AG10803 (cell line): ENCODE measurements at regions not wholly inside any gene's neighbourhood (a gene's known extent, or its start where the extent isn't known, plus 50 kb on each side); places are given as distances from the start of the nearest gene placed in this dataset.
A peak's percentile ranks its signal among the peaks of the same experiment; 100 is the strongest.

Experiments used
- DNase-seq: peaks from one replicate; pipeline ENCODE4 v3.0.0; 2010; ENCODE audit warnings: low read depth
- H3K4me3 ChIP-seq: 2 replicates; pipeline ENCODE4 v1.5.1; 2011; ENCODE audit warnings: mild to moderate bottlenecking, low read length, control low read depth
- TF ChIP-seq, protein P1 (sequence below): conservative IDR thresholded peaks from 2 replicates; pipeline ENCODE4 v1.5.1; 2011; ENCODE audit warnings: mild to moderate bottlenecking, low read length, control low read depth, inconsistent platforms

DNA sequence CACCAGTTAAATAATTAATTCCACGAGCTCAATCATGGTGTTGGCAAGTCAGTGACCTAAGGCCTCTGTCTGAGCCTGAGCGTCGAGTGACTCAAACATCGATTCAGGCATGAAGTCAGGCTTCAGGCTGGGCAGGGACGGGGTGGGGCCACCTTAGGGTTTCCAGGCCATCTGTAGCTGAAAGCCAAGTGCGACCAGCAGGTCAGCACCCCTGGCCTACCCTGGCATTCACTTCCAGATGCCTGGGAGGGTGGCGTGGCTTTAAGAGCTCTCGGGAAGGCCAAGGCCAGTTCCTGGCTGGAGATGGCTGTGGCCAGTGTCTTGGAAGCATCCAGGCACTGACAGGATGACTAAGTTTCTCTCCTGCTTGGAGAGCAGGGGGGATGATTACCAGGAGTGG is 113.4 kb downstream of the DACT2 start:
- TF ChIP-seq, protein P1, sequence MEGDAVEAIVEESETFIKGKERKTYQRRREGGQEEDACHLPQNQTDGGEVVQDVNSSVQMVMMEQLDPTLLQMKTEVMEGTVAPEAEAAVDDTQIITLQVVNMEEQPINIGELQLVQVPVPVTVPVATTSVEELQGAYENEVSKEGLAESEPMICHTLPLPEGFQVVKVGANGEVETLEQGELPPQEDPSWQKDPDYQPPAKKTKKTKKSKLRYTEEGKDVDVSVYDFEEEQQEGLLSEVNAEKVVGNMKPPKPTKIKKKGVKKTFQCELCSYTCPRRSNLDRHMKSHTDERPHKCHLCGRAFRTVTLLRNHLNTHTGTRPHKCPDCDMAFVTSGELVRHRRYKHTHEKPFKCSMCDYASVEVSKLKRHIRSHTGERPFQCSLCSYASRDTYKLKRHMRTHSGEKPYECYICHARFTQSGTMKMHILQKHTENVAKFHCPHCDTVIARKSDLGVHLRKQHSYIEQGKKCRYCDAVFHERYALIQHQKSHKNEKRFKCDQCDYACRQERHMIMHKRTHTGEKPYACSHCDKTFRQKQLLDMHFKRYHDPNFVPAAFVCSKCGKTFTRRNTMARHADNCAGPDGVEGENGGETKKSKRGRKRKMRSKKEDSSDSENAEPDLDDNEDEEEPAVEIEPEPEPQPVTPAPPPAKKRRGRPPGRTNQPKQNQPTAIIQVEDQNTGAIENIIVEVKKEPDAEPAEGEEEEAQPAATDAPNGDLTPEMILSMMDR, result no peak
- H3K4me3 ChIP-seq, result no peak overlapping the region
- peak; percentile 6 for DNase-seq

DNA sequence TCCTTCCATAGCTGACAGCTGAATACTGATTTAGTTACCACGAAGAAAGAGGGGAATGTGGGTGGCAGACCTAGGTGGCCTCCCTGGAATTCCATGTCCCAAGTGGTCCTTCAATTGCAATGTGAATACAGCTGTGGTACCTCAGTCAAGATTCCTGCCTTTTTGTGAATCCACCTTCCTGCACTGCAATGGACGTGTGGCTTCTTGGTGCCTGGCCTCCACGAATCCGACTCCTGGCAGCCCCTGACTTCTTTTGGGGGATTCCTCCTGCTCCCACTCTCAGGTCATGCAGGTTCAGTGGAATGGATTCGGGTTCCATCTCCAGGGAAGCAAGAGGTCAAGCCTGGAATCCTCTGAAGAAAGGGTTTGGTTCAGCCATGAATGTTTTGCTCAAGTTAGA is 117.8 kb downstream of the DACT2 start:
- DNase-seq, result no peak
- TF ChIP-seq, protein P1, result no peak
- H3K4me3 ChIP-seq, result no peak overlapping the region

GRCh38 chr6:168201383-168201782 is 118.2 kb downstream of the DACT2 start:
- DNase-seq, result no peak
- no peak overlapping the region for H3K4me3 ChIP-seq
- TF ChIP-seq, protein P1, result no peak

DNA sequence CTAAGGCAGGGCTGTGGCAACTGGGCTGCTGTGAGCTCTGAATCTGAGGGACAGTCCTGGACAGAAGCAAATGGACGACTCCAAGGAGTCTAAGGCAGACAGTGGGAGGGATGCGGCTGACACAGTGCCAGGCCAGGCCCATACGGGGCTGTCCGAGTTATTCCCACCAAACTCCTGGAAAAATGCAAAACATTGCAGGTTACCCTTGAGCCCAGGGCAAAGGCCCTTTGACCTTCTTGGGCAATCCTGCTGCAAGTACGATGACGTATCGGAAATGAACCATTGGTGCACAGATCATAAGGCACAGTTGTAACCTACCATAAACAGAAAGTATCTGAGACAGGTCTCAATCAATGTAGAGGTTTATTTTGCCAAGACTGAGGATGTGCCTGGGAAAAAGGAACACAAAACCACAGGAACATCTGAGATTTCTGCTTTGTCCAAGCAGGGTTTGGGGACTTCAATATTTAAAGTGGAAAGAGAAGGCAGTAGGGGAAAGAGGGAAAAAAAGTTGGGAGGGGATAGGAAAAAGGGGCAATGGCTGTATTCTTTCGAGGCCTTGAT is 118.9 kb downstream of the DACT2 start:
- DNase-seq, result no peak
- H3K4me3 ChIP-seq, result no peak overlapping the region
- TF ChIP-seq, protein P1, result no peak

- no peak for DNase-seq
- TF ChIP-seq, protein P1, result no peak
- H3K4me3 ChIP-seq, result no peak overlapping the region
Measured at GRCh38 chr6:168198302-168199180, 119.5 kb upstream of the FRMD1 start.

DNA sequence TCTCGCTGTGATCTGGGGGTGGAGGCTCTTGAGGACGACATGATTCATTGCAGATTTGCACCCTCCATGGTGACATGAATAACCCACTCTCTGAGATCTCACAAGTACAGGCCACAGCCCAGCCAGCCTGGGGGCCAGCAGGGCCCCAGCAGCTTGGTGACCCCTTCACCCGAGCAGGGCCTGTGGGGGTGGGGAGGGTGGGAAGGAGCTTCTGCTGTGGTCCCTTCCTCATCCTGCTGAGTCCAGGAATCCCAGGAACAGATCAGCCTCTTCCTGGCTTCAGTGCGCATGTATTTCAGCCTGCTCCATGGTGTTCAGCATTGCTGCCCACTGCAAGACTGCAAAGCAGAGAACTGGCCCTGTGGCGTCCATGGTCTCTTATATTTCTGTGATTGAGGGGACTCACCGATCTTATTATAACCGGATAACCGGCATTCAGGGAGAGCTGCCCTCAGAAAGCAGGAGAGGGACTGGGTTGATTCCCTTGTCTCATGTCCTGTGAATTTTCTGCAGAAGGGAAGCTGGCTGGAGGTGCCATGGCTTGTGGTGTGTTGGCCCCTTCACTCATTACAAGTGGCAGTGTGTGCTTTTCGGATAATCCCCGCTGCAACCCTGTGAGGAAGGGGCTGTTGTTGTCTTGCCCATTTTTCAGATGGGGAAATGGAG is 118.8 kb upstream of the FRMD1 start:
- H3K4me3 ChIP-seq, result no peak overlapping the region
- DNase-seq, result no peak
- TF ChIP-seq, protein P1, result no peak
